Calu3 (cell line): ENCODE measurements at regions not wholly inside any gene's neighbourhood (a gene's known extent, or its start where the extent isn't known, plus 50 kb on each side); places are given as distances from the start of the nearest gene placed in this dataset.

Source experiments
- BruUV-seq: library from RNA; stranded (reverse); fragments of 400-500 nt; replicated peaks from 2 replicates; lab custom pipeline; 2021; lab: Mats Ljungman, UMichigan
- CTCF ChIA-PET: fragments of 300-600 bp; sonication (Branson Sonifier 250); formaldehyde crosslinking; loops from one replicate; lab custom pipeline; 2022; ENCODE audit warnings: antibody characterized with exemption; lab: Charles Lee
- DNase-seq: peaks from one replicate; pipeline ENCODE4 v3.0.0; 2022
- H3K27ac Mint-ChIP-seq: one replicate; pipeline ENCODE4 v1.8.0; 2022; ENCODE audit warnings: mixed read lengths; ENCODE audit not compliant: unreplicated experiment
- H3K27me3 Mint-ChIP-seq: one replicate; pipeline ENCODE4 v1.8.0; 2022; ENCODE audit warnings: mixed read lengths; ENCODE audit not compliant: unreplicated experiment
- H3K36me3 Mint-ChIP-seq: one replicate; pipeline ENCODE4 v1.8.0; 2022; ENCODE audit warnings: mild to moderate bottlenecking, moderate library complexity, mixed read lengths; ENCODE audit not compliant: insufficient read depth, unreplicated experiment
- H3K4me1 Mint-ChIP-seq: one replicate; pipeline ENCODE4 v1.8.0; 2022; ENCODE audit warnings: mild to moderate bottlenecking, low read depth, mixed read lengths; ENCODE audit not compliant: unreplicated experiment
- H3K4me3 Mint-ChIP-seq: one replicate; pipeline ENCODE4 v1.8.0; 2022; ENCODE audit warnings: mild to moderate bottlenecking, low read depth, moderate library complexity, mixed read lengths; ENCODE audit not compliant: unreplicated experiment
- H3K9me3 Mint-ChIP-seq: one replicate; pipeline ENCODE4 v1.8.0; 2022; ENCODE audit warnings: low read depth, mixed read lengths; ENCODE audit not compliant: unreplicated experiment
- intact Hi-C: fragments of 100-400 bp; cut with micrococcal nuclease; formaldehyde crosslinking; loops from one replicate; pipeline ENCODE4 v1.10.0; 2022; ENCODE audit not compliant: unreplicated experiment
- TF ChIP-seq, protein P1 (sequence below): fragments of 200-600 bp; IDR thresholded peaks from one replicate; pipeline ENCODE4 v1.8.0; 2022; ENCODE audit warnings: antibody characterized with exemption; ENCODE audit not compliant: unreplicated experiment

DNA sequence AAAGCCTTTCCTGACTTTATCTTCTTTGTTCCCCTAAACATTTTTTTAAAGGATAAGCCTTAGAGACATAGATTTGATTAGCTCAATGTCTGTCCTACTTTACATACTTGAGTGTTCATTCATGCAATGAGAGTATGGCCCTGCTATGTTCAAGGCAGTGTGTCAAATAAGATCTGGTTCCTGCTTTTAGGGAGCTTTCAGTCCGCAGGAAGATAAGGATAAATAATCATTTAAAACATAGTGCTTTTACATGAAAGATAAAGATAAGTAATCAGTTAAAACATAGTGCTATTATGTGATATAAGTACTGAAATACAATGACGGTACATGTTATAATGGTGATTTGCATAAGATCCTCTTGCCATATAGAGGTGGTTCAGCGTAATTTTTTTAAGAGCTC lies 378.3 kb upstream of the PRICKLE1 start:
- H3K9me3 Mint-ChIP-seq = no peaks in the 10 kb centered on the region
- CTCF ChIA-PET = no interaction called here
- intact Hi-C loops = loop anchor here (10.0 kb wide), 1 partner anchor 383 kb away; the partner anchor contains the start of gene PRICKLE1
- peaks cover 50% of the 10 kb centered on the region for H3K4me1 Mint-ChIP-seq
- DNase-seq = no peak
- BruUV-seq = no TSS peak
- no peak overlapping the region for H3K4me3 Mint-ChIP-seq
- no peaks in the 10 kb centered on the region for H3K36me3 Mint-ChIP-seq
- no peak overlapping the region for H3K27ac Mint-ChIP-seq
- TF ChIP-seq, protein P1, sequence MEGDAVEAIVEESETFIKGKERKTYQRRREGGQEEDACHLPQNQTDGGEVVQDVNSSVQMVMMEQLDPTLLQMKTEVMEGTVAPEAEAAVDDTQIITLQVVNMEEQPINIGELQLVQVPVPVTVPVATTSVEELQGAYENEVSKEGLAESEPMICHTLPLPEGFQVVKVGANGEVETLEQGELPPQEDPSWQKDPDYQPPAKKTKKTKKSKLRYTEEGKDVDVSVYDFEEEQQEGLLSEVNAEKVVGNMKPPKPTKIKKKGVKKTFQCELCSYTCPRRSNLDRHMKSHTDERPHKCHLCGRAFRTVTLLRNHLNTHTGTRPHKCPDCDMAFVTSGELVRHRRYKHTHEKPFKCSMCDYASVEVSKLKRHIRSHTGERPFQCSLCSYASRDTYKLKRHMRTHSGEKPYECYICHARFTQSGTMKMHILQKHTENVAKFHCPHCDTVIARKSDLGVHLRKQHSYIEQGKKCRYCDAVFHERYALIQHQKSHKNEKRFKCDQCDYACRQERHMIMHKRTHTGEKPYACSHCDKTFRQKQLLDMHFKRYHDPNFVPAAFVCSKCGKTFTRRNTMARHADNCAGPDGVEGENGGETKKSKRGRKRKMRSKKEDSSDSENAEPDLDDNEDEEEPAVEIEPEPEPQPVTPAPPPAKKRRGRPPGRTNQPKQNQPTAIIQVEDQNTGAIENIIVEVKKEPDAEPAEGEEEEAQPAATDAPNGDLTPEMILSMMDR = no peak
- H3K27me3 Mint-ChIP-seq = no peaks in the 10 kb centered on the region

DNA sequence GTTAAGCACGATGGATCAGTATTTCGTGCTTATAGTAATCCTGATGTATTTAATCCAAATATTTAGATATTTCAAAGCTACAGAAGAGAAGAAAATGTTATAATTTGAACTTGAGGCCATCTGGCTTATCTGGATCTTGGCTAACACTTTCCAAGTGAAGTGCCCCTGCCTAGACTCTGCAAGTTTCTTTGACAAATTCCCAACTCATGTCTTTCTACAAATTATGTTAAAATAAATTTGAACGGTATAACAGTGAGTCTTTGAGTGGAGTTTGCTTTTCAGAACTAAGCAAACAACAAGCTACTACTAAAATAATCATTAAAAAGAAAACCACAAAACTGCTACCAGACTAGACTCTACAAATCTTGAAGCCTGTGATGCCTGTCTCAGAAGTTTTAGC lies 374.4 kb upstream of the PRICKLE1 start:
- intact Hi-C loops = loop anchor here (5.0 to 10.0 kb wide), 2 partner anchors 313 to 379 kb away; partner anchors contain the start of gene PRICKLE1
- BruUV-seq = no TSS peak
- no peaks in the 10 kb centered on the region for H3K27me3 Mint-ChIP-seq
- TF ChIP-seq, protein P1 = no peak
- H3K4me3 Mint-ChIP-seq = no peak overlapping the region
- H3K36me3 Mint-ChIP-seq = no peaks in the 10 kb centered on the region
- CTCF ChIA-PET = no interaction called here
- no peak overlapping the region for H3K27ac Mint-ChIP-seq
- no peaks in the 10 kb centered on the region for H3K9me3 Mint-ChIP-seq
- no peak for DNase-seq
- peaks cover 51% of the 10 kb centered on the region for H3K4me1 Mint-ChIP-seq

DNA sequence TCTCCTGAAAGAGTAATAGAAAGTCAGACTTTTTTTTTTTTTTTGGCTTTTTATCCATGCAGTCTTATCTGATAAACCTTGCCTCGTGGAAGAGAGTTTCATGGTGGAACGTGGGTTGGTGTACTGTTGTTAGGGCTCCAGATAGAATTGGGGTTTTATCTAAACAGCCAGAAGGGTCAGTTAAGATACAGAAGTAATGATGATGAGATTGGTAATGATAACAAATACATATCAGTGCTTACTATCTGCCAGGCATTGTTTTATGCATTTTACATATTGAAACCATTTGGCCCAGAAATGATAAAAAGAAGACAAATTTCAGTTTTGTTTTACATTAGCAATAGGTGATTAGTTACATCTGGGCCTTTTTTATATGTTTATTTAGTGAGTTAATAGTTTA lies 372.8 kb upstream of the PRICKLE1 start:
- no TSS peak for BruUV-seq
- no peaks in the 10 kb centered on the region for H3K36me3 Mint-ChIP-seq

DNA sequence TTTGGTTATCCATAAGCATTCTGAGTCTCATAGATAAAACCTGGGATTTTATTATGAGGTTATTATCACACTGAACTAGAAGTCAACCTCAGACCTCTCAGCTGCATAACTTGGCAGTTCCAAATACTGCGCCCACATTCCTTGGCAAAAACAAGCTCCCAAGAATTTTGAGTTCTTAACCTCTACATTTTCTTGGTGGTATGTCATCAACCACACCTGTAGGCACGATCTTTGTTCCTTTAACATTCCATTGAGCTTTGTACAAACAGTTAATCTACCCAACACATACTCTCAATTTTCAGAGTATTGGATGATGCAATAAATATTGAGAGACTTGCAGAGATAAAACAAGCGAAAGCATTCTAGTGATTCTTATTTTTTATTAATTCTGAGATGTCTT lies 371.8 kb upstream of the PRICKLE1 start:
- intact Hi-C loops = loop anchor here (1.0 to 10.0 kb wide), 5 partner anchors 45 to 377 kb away; partner anchors contain the start of gene PRICKLE1
- BruUV-seq = no TSS peak

More for the DNA sequence above, 372.8 kb upstream of the PRICKLE1 start:
- CTCF ChIA-PET = interaction anchor here (0.7 to 1.1 kb wide), 2 partner anchors 46 to 320 kb away, joined by 4 read pairs; no protein-coding TSS in a partner anchor
- Mint-ChIP-seq H3K27ac (peak overlapping the region; percentile 67), H3K27me3 (no peaks in the 10 kb centered on the region), H3K4me3 (no peak overlapping the region), H3K4me1 (peaks cover 54% of the 10 kb centered on the region), H3K9me3 (no peaks in the 10 kb centered on the region)
- TF ChIP-seq, protein P1 = no peak
- DNase-seq = no peak
- intact Hi-C loops = loop anchor here (5.0 to 10.0 kb wide), 2 partner anchors 315 to 378 kb away; partner anchors contain the start of gene PRICKLE1

More for the DNA sequence above, 371.8 kb upstream of the PRICKLE1 start:
- peak; percentile 66 for DNase-seq
- Mint-ChIP-seq H3K36me3 (no peaks in the 10 kb centered on the region), H3K4me3 (no peak overlapping the region), H3K9me3 (no peaks in the 10 kb centered on the region), H3K27ac (peak overlapping the region; percentile 67), H3K27me3 (no peaks in the 10 kb centered on the region), H3K4me1 (peaks cover 49% of the 10 kb centered on the region)
- TF ChIP-seq, protein P1 = no peak
- CTCF ChIA-PET = interaction anchor here (0.9 to 1.2 kb wide), 4 partner anchors 45 to 391 kb away, joined by 3 to 6 read pairs (median 4); no protein-coding TSS in a partner anchor
